ENCODE measurements at regions not wholly inside any gene's neighbourhood (a gene's known extent, or its start where the extent isn't known, plus 50 kb on each side); places are given as distances from the start of the nearest gene placed in this dataset.

DNA sequence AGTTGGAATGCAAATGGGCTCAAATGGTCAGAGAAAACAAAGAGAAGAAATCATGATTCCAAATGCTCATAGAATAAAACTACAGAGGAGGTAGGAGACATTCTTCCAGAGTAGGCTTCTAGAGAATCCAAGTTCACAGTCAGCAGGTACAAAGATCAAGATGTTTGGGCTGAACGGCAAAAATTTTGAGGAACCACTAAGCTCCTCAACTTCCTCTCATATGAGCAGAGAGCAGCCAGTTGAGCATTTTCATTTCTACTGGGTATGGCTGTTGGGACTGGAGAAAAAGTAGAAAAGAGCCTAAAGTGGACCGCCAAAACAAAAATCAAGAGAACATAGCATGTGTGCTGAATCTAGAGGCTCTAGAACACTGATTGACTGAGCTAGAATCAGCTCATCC lies 73.8 kb upstream of the ARID2 start:
- H3K36me3 Mint-ChIP-seq, result no peaks in the 10 kb centered on the region
- H3K4me1 Mint-ChIP-seq, result peaks cover 3% of the 10 kb centered on the region
- no peak overlapping the region for H3K27ac Mint-ChIP-seq
- no peak overlapping the region for H3K4me3 Mint-ChIP-seq
- no peaks in the 10 kb centered on the region for H3K27me3 Mint-ChIP-seq
- H3K9me3 Mint-ChIP-seq, result no peaks in the 10 kb centered on the region

GRCh38 chr12:45658020-45658419 lies 71.5 kb upstream of the ARID2 start:
- Mint-ChIP-seq H3K27ac (no peak overlapping the region), H3K4me3 (no peak overlapping the region), H3K27me3 (no peaks in the 10 kb centered on the region)

DNA sequence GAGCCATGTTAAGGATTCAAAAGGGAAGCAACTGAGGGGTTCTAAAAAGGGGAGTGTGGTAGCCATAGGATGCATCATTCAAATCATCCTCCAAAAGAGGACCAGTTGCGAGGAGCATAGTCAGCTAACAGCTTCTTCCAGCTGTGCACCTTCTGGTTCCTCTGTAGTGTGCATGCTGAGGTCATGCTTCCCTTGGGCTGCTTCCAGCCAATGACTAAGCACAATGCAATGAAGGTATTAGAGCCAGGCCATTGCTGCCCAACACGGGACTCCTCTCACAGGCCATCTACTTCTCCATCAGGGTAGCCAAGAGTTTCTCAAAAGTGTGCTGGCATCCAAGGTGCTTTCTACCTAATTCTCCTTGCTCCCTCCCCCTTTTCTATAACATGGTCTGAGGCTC lies 69.2 kb upstream of the ARID2 start:
- Mint-ChIP-seq H3K27ac (no peak overlapping the region), H3K36me3 (no peaks in the 10 kb centered on the region), H3K27me3 (no peaks in the 10 kb centered on the region), H3K9me3 (no peaks in the 10 kb centered on the region), H3K4me3 (no peak overlapping the region), H3K4me1 (peaks cover 3% of the 10 kb centered on the region)

More at GRCh38 chr12:45658020-45658419, 71.5 kb upstream of the ARID2 start:
- Mint-ChIP-seq H3K36me3 (no peaks in the 10 kb centered on the region), H3K9me3 (no peaks in the 10 kb centered on the region), H3K4me1 (peaks cover 3% of the 10 kb centered on the region)

GRCh38 chr12:45663455-45663854 lies 66.1 kb upstream of the ARID2 start:
- no peak overlapping the region for H3K27ac Mint-ChIP-seq
- H3K36me3 Mint-ChIP-seq, result no peaks in the 10 kb centered on the region
- no peaks in the 10 kb centered on the region for H3K9me3 Mint-ChIP-seq
- no peaks in the 10 kb centered on the region for H3K27me3 Mint-ChIP-seq
- no peak overlapping the region for H3K4me3 Mint-ChIP-seq
- peaks cover 7% of the 10 kb centered on the region for H3K4me1 Mint-ChIP-seq

- Mint-ChIP-seq H3K4me3 (no peak overlapping the region), H3K36me3 (no peaks in the 10 kb centered on the region), H3K9me3 (no peaks in the 10 kb centered on the region), H3K27me3 (no peaks in the 10 kb centered on the region), H3K27ac (no peak overlapping the region), H3K4me1 (peaks cover 31% of the 10 kb centered on the region)
These were observed 63.6 kb upstream of the ARID2 start for GRCh38 chr12:45665941-45666340.

GRCh38 chr12:45666396-45666795 lies 63.1 kb upstream of the ARID2 start:
- Mint-ChIP-seq H3K4me3 (no peak overlapping the region), H3K36me3 (no peaks in the 10 kb centered on the region), H3K27me3 (no peaks in the 10 kb centered on the region), H3K4me1 (peaks cover 33% of the 10 kb centered on the region), H3K27ac (no peak overlapping the region), H3K9me3 (no peaks in the 10 kb centered on the region)

- no peak overlapping the region for H3K4me3 Mint-ChIP-seq
- H3K9me3 Mint-ChIP-seq, result no peaks in the 10 kb centered on the region
- no peaks in the 10 kb centered on the region for H3K27me3 Mint-ChIP-seq
- no peaks in the 10 kb centered on the region for H3K36me3 Mint-ChIP-seq
- H3K4me1 Mint-ChIP-seq, result peaks cover 33% of the 10 kb centered on the region
- no peak overlapping the region for H3K27ac Mint-ChIP-seq
These were observed 62.7 kb upstream of the ARID2 start for GRCh38 chr12:45666816-45667215.

DNA sequence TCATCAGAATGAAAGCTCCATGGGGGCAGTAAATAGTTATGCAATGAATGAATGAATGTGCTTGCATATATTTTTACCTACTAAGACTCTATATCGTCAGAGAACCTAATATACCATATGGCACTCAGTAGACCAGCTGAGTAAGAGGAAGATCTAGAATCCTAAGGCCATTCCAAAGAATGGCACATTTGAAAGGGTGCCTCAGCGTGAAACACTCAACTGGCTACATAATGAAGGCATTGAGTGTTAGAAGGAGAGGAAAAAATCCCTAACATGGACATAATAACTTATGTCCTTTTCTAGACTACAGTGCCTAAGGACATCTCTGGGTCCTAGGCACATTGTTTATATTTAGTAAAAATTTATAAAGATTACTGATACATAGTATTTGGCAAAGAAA lies 61.7 kb upstream of the ARID2 start:
- Mint-ChIP-seq H3K4me1 (peaks cover 33% of the 10 kb centered on the region), H3K4me3 (no peak overlapping the region), H3K27me3 (no peaks in the 10 kb centered on the region), H3K27ac (no peak overlapping the region), H3K36me3 (no peaks in the 10 kb centered on the region), H3K9me3 (no peaks in the 10 kb centered on the region)

DNA sequence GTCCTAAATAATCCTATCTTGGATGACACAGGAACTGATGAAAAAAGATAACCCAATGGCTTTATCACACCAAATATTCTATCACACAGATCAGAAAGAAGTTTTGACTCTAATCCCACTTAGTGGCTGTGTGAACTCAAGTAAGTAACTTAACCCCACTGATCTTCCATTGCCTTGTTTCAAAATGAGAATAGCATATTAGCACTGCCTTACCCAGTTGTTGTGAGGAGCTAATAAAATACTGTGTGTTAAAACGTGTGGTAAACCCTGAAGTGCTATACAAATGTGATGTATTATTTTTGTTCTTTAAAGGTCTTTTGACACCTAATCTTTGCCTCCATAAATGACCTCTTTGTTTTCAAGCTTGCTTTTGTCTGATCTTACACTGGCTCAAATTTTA lies 60.9 kb upstream of the ARID2 start:
- no peaks in the 10 kb centered on the region for H3K9me3 Mint-ChIP-seq
- peak overlapping the region; percentile 78 for H3K4me3 Mint-ChIP-seq
- H3K4me1 Mint-ChIP-seq, result peaks cover 33% of the 10 kb centered on the region
- no peaks in the 10 kb centered on the region for H3K27me3 Mint-ChIP-seq
- no peaks in the 10 kb centered on the region for H3K36me3 Mint-ChIP-seq
- H3K27ac Mint-ChIP-seq, result peak overlapping the region; percentile 85

DNA sequence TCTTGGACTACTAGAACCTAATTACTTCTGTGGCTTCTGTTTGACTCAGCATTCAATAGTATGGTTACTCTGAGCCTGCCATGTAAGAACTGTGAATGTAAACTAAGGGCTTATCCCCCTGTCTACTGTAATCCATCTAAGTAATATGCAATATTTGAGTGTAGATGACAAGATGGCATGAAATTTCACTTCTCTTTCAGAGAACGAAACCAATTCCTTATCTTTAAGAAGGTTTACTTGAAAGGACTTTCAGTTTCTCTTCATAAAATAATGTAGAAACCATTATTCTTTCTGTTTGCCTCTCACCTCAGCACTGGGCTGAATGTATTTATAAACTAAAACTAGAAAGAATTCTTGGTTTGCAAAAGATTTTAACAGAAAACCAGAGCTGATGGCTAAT lies 60.4 kb upstream of the ARID2 start:
- H3K9me3 Mint-ChIP-seq, result no peaks in the 10 kb centered on the region
- H3K4me3 Mint-ChIP-seq, result peak overlapping the region; percentile 78
- H3K27me3 Mint-ChIP-seq, result no peaks in the 10 kb centered on the region
- peaks cover 33% of the 10 kb centered on the region for H3K4me1 Mint-ChIP-seq
- no peaks in the 10 kb centered on the region for H3K36me3 Mint-ChIP-seq
- H3K27ac Mint-ChIP-seq, result peak overlapping the region; percentile 85

GRCh38 chr12:45669792-45670191 lies 59.7 kb upstream of the ARID2 start:
- no peaks in the 10 kb centered on the region for H3K27me3 Mint-ChIP-seq
- no peaks in the 10 kb centered on the region for H3K36me3 Mint-ChIP-seq
- H3K4me1 Mint-ChIP-seq, result peaks cover 33% of the 10 kb centered on the region
- H3K27ac Mint-ChIP-seq, result no peak overlapping the region
- no peak overlapping the region for H3K4me3 Mint-ChIP-seq
- H3K9me3 Mint-ChIP-seq, result no peaks in the 10 kb centered on the region

GRCh38 chr12:45670346-45671065 lies 59.0 kb upstream of the ARID2 start:
- peaks cover 33% of the 10 kb centered on the region for H3K4me1 Mint-ChIP-seq
- no peaks in the 10 kb centered on the region for H3K9me3 Mint-ChIP-seq
- H3K27me3 Mint-ChIP-seq, result no peaks in the 10 kb centered on the region
- H3K4me3 Mint-ChIP-seq, result no peak overlapping the region
- H3K27ac Mint-ChIP-seq, result no peak overlapping the region
- H3K36me3 Mint-ChIP-seq, result no peaks in the 10 kb centered on the region

GRCh38 chr12:45671254-45671653 lies 58.3 kb upstream of the ARID2 start:
- no peaks in the 10 kb centered on the region for H3K27me3 Mint-ChIP-seq
- no peak overlapping the region for H3K4me3 Mint-ChIP-seq
- H3K27ac Mint-ChIP-seq, result no peak overlapping the region
- H3K36me3 Mint-ChIP-seq, result no peaks in the 10 kb centered on the region
- H3K9me3 Mint-ChIP-seq, result no peaks in the 10 kb centered on the region
- peaks cover 33% of the 10 kb centered on the region for H3K4me1 Mint-ChIP-seq

GRCh38 chr12:45674181-45674977 lies 55.1 kb upstream of the ARID2 start:
- H3K27me3 Mint-ChIP-seq, result no peaks in the 10 kb centered on the region
- H3K9me3 Mint-ChIP-seq, result no peaks in the 10 kb centered on the region
- peaks cover 17% of the 10 kb centered on the region for H3K4me1 Mint-ChIP-seq
- no peak overlapping the region for H3K4me3 Mint-ChIP-seq
- no peaks in the 10 kb centered on the region for H3K36me3 Mint-ChIP-seq
- H3K27ac Mint-ChIP-seq, result no peak overlapping the region

- Mint-ChIP-seq H3K9me3 (no peaks in the 10 kb centered on the region), H3K27me3 (no peaks in the 10 kb centered on the region), H3K4me1 (peaks cover 7% of the 10 kb centered on the region), H3K4me3 (no peak overlapping the region), H3K36me3 (no peaks in the 10 kb centered on the region), H3K27ac (no peak overlapping the region)
These were observed 54.0 kb upstream of the ARID2 start for GRCh38 chr12:45675534-45675933.
